ENCODE measurements at regions not wholly inside any gene's neighbourhood (a gene's known extent, or its start where the extent isn't known, plus 50 kb on each side); places are given as distances from the start of the nearest gene placed in this dataset.
A peak's percentile ranks its signal among the peaks of the same experiment; 100 is the strongest.

GRCh38 chr1:234944439-234945344, 183.9 kb downstream of the TOMM20 start:
- no peak for DNase-seq
- no peak overlapping the region for H3K4me3 Mint-ChIP-seq
- no peaks in the 10 kb centered on the region for H3K4me1 Mint-ChIP-seq (ENCODE audit: low read depth)
- peaks cover 8% of the 10 kb centered on the region for H3K9me3 Mint-ChIP-seq
- no peak for TF ChIP-seq CTCF (IDR thresholded peaks at IDR 0.05)
- peaks cover 8% of the 10 kb centered on the region for H3K36me3 Mint-ChIP-seq (ENCODE audit: low read depth)
- H3K27me3 Mint-ChIP-seq (ENCODE audit: insufficient read depth): 0 out of 2 replicates have a peak, but pooled peaks cover 2% of the 10 kb centered on the region
- no peak overlapping the region for H3K27ac Mint-ChIP-seq

GRCh38 chr1:234943836-234944402, 184.7 kb downstream of the TOMM20 start:
- no peak for DNase-seq
- no peak overlapping the region for H3K4me3 Mint-ChIP-seq
- peaks cover under 1% of the 10 kb centered on the region; the same call in 1 of the 2 replicates for H3K9me3 Mint-ChIP-seq
- H3K27me3 Mint-ChIP-seq (ENCODE audit: insufficient read depth): 0 out of 2 replicates have a peak, but pooled peaks cover 2% of the 10 kb centered on the region
- no peaks in the 10 kb centered on the region for H3K4me1 Mint-ChIP-seq (ENCODE audit: low read depth)
- no peak for TF ChIP-seq CTCF (IDR thresholded peaks at IDR 0.05)
- no peak overlapping the region for H3K27ac Mint-ChIP-seq
- peaks cover under 1% of the 10 kb centered on the region for H3K36me3 Mint-ChIP-seq (ENCODE audit: low read depth)

GRCh38 chr1:234942879-234943506, 185.6 kb downstream of the TOMM20 start:
- H3K4me1 Mint-ChIP-seq (ENCODE audit: low read depth): no peaks in the 10 kb centered on the region
- H3K4me3 Mint-ChIP-seq: no peak overlapping the region
- H3K36me3 Mint-ChIP-seq (ENCODE audit: low read depth): no peaks in the 10 kb centered on the region
- 0 out of 2 replicates have a peak, but pooled peaks cover 2% of the 10 kb centered on the region for H3K27me3 Mint-ChIP-seq (ENCODE audit: insufficient read depth)
- H3K9me3 Mint-ChIP-seq: no peaks in the 10 kb centered on the region
- DNase-seq: no peak
- no peak overlapping the region for H3K27ac Mint-ChIP-seq
- no peak for TF ChIP-seq CTCF (IDR thresholded peaks at IDR 0.05)

- H3K4me1 Mint-ChIP-seq (ENCODE audit: low read depth): no peaks in the 10 kb centered on the region
- 0 out of 2 replicates have a peak, but pooled peaks cover 2% of the 10 kb centered on the region for H3K27me3 Mint-ChIP-seq (ENCODE audit: insufficient read depth)
- no peak overlapping the region for H3K4me3 Mint-ChIP-seq
- DNase-seq: no peak
- H3K9me3 Mint-ChIP-seq: no peaks in the 10 kb centered on the region
- no peak overlapping the region for H3K27ac Mint-ChIP-seq
- H3K36me3 Mint-ChIP-seq (ENCODE audit: low read depth): no peaks in the 10 kb centered on the region
- TF ChIP-seq CTCF (IDR thresholded peaks at IDR 0.05): no peak
Observed at GRCh38 chr1:234942012-234942332, 186.7 kb downstream of the TOMM20 start.

GRCh38 chr1:234941321-234942011, 187.2 kb downstream of the TOMM20 start:
- Mint-ChIP-seq H3K27me3 (ENCODE audit: insufficient read depth) (0 out of 2 replicates have a peak, but pooled peaks cover 2% of the 10 kb centered on the region), H3K4me3 (no peak overlapping the region), H3K27ac (no peak overlapping the region), H3K9me3 (no peaks in the 10 kb centered on the region), H3K36me3 (ENCODE audit: low read depth) (no peaks in the 10 kb centered on the region), H3K4me1 (ENCODE audit: low read depth) (no peaks in the 10 kb centered on the region)
- DNase-seq: peak; percentile 26
- no peak for TF ChIP-seq CTCF (IDR thresholded peaks at IDR 0.05)
